Liver (tissue), 8 donors: ENCODE measurements at regions not wholly inside any gene's neighbourhood (a gene's known extent, or its start where the extent isn't known, plus 50 kb on each side); places are given as distances from the start of the nearest gene placed in this dataset.

Source experiments
- DNase-seq: peaks from one replicate; pipeline ENCODE4 v3.0.0-alpha.2; 2017; ENCODE audit warnings: low spot score
- H3K27ac ChIP-seq, 2 donors: one replicate each; pipeline ENCODE4 v1.7.0; 2013; ENCODE audit warnings: inconsistent platforms in 2 of 2, low read length in 2 of 2, control low read depth in 1 of 2, low read depth in 1 of 2, mild to moderate bottlenecking in 1 of 2
- H3K27me3 ChIP-seq, 4 donors: one replicate each; pipeline versions ENCODE4 v1.6.1 to v1.7.0; 2013; ENCODE audit warnings: low read length in 3 of 4, inconsistent platforms in 1 of 4, mild to moderate bottlenecking in 1 of 4, moderate library complexity in 1 of 4; ENCODE audit not compliant: control insufficient read depth in 4 of 4, insufficient read depth in 4 of 4
- H3K36me3 ChIP-seq, 4 donors: one replicate each; pipeline versions ENCODE4 v1.6.1 to v1.7.0; 2013; ENCODE audit warnings: low read length in 3 of 4, mild to moderate bottlenecking in 3 of 4, low read depth in 1 of 4, moderate library complexity in 1 of 4; ENCODE audit not compliant: control insufficient read depth in 4 of 4, insufficient read depth in 3 of 4
- H3K4me1 ChIP-seq, 4 donors: one replicate each; pipeline versions ENCODE4 v1.6.1 to v1.7.0; 2013; ENCODE audit warnings: low read length in 3 of 4, mild to moderate bottlenecking in 3 of 4, moderate library complexity in 1 of 4; ENCODE audit not compliant: control insufficient read depth in 4 of 4, insufficient read depth in 4 of 4
- H3K4me3 ChIP-seq, 3 donors: one replicate each; pipeline versions ENCODE4 v1.6.1 to v1.7.0; 2013; ENCODE audit warnings: low read length in 3 of 3, control low read depth in 1 of 3, low read depth in 1 of 3, mild to moderate bottlenecking in 1 of 3
- H3K9ac ChIP-seq, 2 donors: one replicate each; pipeline ENCODE4 v1.7.0; 2013; ENCODE audit warnings: low read length in 2 of 2, mild to moderate bottlenecking in 2 of 2, moderate library complexity in 2 of 2, control low read depth in 1 of 2, low read depth in 1 of 2
- H3K9me3 ChIP-seq, 4 donors: one replicate each; pipeline versions ENCODE4 v1.6.1 to v1.7.0; 2013; ENCODE audit warnings: low read length in 3 of 4; ENCODE audit not compliant: control insufficient read depth in 4 of 4
- EGR1 ChIP-seq, 2 donors: IDR thresholded peaks; 2 replicates each; pipeline ENCODE4 v1.6.1; 2016 to 2018; ENCODE audit warnings: antibody characterized with exemption in 2 of 2, low read depth in 2 of 2
- FOXA1 ChIP-seq: IDR thresholded peaks from 2 replicates; pipeline ENCODE4 v1.6.1; 2016; ENCODE audit warnings: antibody characterized with exemption
- FOXA2 ChIP-seq: IDR thresholded peaks from 2 replicates; pipeline ENCODE4 v1.6.1; 2016; ENCODE audit warnings: antibody characterized with exemption
- GABPA ChIP-seq, 2 donors: IDR thresholded peaks in 1 of 2; conservative IDR thresholded peaks in 1 of 2; 2 replicates each; pipeline ENCODE4 v1.6.1; 2016; ENCODE audit warnings: antibody characterized with exemption in 2 of 2, mild to moderate bottlenecking in 1 of 2, moderate library complexity in 1 of 2
- HNF4A ChIP-seq, 2 donors: conservative IDR thresholded peaks; 2 replicates each; pipeline ENCODE4 v1.6.1; 2016; ENCODE audit warnings: antibody characterized with exemption in 2 of 2, mild to moderate bottlenecking in 2 of 2
- HNF4G ChIP-seq: IDR thresholded peaks from 2 replicates; pipeline ENCODE4 v1.6.1; 2016; ENCODE audit warnings: antibody characterized with exemption
- JUND ChIP-seq, 2 donors: IDR thresholded peaks; 2 replicates each; pipeline ENCODE4 v1.6.1; 2016; ENCODE audit warnings: antibody characterized with exemption in 2 of 2
- NR2F2 ChIP-seq: IDR thresholded peaks from 2 replicates; pipeline ENCODE4 v1.6.1; 2016; ENCODE audit warnings: antibody characterized with exemption
- RAD21 ChIP-seq, 2 donors: IDR thresholded peaks; 2 replicates each; pipeline ENCODE4 v1.6.1; 2016; ENCODE audit warnings: antibody characterized with exemption in 2 of 2, mild to moderate bottlenecking in 2 of 2
- SP1 ChIP-seq: IDR thresholded peaks from 2 replicates; pipeline ENCODE4 v1.6.1; 2018; ENCODE audit warnings: antibody characterized with exemption, mild to moderate bottlenecking
- TAF1 ChIP-seq: conservative IDR thresholded peaks from 2 replicates; pipeline ENCODE4 v1.6.1; 2016; ENCODE audit warnings: antibody characterized with exemption, mild to moderate bottlenecking
- YY1 ChIP-seq: IDR thresholded peaks from 2 replicates; pipeline ENCODE4 v1.6.1; 2016; ENCODE audit warnings: antibody characterized with exemption, mild to moderate bottlenecking
- WGBS: extraction: QIAGEN DNeasy Blood & Tissue Kit; methylation state at CpG from one replicate; pipeline ENCODE4 v1.1.7; 2013; 5-methylcytosine and 5-hydroxymethylcytosine counted together
- TF ChIP-seq, protein P1 (sequence below): IDR thresholded peaks from 2 replicates; pipeline ENCODE4 v1.6.1; 2016; ENCODE audit warnings: antibody characterized with exemption
- TF ChIP-seq, protein P2 (sequence below): IDR thresholded peaks from 2 replicates; pipeline ENCODE4 v1.6.1; 2016; ENCODE audit warnings: antibody characterized with exemption
- TF ChIP-seq, protein P3 (sequence below): IDR thresholded peaks from 2 replicates; pipeline ENCODE4 v1.6.1; 2016; ENCODE audit warnings: antibody characterized with exemption, mild to moderate bottlenecking
- TF ChIP-seq, protein P4 (sequence below): IDR thresholded peaks from 2 replicates; pipeline ENCODE4 v1.6.1; 2016; ENCODE audit warnings: antibody characterized with exemption
- TF ChIP-seq, protein P5 (sequence below): fragments of 150-350 bp; IDR thresholded peaks from 2 replicates; pipeline ENCODE4 v1.5.1; 2017; ENCODE audit warnings: improper control_type of control experiment, low read depth, low read length; ENCODE audit not compliant: missing input control
- donor health status: healthy.
- donor health status: healthy.
- donor health status: healthy.
- donor health status: healthy.
- donor health status: healthy.

DNA sequence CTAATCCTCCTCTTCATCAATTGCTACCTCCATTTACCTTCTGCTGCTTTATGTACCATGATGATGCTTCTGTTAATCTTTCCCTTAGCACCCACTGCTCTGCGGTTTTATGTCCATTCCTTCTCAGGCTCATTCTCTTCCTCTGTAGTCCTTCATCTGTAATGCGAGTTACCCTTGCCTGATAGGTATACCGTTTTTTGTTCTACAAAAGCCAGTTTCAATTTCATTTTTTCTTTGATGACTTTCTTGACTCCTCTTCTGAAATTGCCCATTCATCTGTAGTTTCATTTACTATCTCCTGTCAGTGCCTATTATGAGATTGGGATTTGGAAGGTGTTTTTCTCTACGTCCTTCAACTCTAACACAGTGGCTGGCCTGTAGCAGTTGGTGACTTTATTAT lies 445.9 kb upstream of the ZNF717 start:
- no peak overlapping the region for H3K9ac ChIP-seq
- DNase-seq: no peak
- no peaks in the 10 kb centered on the region for H3K4me1 ChIP-seq
- no peaks in the 10 kb centered on the region for H3K36me3 ChIP-seq
- no peak overlapping the region for H3K4me3 ChIP-seq
- peaks cover 0 to 5% (median 0%) of the 10 kb centered on the region in 4 donors for H3K9me3 ChIP-seq
- H3K27me3 ChIP-seq: no peaks in the 10 kb centered on the region
- WGBS: 86% methylated on average over 4 of the region's 4 CpGs
- no peak overlapping the region for H3K27ac ChIP-seq
- no peak for TF ChIP-seq TAF1
- no peak for TF ChIP-seq JUND (IDR thresholded peaks at IDR 0.05)
- TF ChIP-seq EGR1 (IDR thresholded peaks at IDR 0.05; ENCODE audit: low read depth in 2 of 2): no peak
- TF ChIP-seq HNF4A (conservative IDR thresholded peaks at IDR 0.05): no peak
- no peak for TF ChIP-seq NR2F2
- TF ChIP-seq SP1: no peak
- TF ChIP-seq, protein P1, sequence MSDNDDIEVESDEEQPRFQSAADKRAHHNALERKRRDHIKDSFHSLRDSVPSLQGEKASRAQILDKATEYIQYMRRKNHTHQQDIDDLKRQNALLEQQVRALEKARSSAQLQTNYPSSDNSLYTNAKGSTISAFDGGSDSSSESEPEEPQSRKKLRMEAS: no peak
- no peak for TF ChIP-seq GABPA (IDR thresholded peaks at IDR 0.05 in 1 of 2, conservative IDR thresholded peaks at IDR 0.05 in 1 of 2)
- TF ChIP-seq HNF4G: no peak
- TF ChIP-seq, protein P2, sequence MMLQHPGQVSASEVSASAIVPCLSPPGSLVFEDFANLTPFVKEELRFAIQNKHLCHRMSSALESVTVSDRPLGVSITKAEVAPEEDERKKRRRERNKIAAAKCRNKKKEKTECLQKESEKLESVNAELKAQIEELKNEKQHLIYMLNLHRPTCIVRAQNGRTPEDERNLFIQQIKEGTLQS: no peak
- TF ChIP-seq, protein P3, sequence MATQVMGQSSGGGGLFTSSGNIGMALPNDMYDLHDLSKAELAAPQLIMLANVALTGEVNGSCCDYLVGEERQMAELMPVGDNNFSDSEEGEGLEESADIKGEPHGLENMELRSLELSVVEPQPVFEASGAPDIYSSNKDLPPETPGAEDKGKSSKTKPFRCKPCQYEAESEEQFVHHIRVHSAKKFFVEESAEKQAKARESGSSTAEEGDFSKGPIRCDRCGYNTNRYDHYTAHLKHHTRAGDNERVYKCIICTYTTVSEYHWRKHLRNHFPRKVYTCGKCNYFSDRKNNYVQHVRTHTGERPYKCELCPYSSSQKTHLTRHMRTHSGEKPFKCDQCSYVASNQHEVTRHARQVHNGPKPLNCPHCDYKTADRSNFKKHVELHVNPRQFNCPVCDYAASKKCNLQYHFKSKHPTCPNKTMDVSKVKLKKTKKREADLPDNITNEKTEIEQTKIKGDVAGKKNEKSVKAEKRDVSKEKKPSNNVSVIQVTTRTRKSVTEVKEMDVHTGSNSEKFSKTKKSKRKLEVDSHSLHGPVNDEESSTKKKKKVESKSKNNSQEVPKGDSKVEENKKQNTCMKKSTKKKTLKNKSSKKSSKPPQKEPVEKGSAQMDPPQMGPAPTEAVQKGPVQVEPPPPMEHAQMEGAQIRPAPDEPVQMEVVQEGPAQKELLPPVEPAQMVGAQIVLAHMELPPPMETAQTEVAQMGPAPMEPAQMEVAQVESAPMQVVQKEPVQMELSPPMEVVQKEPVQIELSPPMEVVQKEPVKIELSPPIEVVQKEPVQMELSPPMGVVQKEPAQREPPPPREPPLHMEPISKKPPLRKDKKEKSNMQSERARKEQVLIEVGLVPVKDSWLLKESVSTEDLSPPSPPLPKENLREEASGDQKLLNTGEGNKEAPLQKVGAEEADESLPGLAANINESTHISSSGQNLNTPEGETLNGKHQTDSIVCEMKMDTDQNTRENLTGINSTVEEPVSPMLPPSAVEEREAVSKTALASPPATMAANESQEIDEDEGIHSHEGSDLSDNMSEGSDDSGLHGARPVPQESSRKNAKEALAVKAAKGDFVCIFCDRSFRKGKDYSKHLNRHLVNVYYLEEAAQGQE: no peak
- no peak for TF ChIP-seq YY1
- TF ChIP-seq, protein P4, sequence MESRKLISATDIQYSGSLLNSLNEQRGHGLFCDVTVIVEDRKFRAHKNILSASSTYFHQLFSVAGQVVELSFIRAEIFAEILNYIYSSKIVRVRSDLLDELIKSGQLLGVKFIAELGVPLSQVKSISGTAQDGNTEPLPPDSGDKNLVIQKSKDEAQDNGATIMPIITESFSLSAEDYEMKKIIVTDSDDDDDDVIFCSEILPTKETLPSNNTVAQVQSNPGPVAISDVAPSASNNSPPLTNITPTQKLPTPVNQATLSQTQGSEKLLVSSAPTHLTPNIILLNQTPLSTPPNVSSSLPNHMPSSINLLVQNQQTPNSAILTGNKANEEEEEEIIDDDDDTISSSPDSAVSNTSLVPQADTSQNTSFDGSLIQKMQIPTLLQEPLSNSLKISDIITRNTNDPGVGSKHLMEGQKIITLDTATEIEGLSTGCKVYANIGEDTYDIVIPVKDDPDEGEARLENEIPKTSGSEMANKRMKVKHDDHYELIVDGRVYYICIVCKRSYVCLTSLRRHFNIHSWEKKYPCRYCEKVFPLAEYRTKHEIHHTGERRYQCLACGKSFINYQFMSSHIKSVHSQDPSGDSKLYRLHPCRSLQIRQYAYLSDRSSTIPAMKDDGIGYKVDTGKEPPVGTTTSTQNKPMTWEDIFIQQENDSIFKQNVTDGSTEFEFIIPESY: no peak
- TF ChIP-seq, protein P5, sequence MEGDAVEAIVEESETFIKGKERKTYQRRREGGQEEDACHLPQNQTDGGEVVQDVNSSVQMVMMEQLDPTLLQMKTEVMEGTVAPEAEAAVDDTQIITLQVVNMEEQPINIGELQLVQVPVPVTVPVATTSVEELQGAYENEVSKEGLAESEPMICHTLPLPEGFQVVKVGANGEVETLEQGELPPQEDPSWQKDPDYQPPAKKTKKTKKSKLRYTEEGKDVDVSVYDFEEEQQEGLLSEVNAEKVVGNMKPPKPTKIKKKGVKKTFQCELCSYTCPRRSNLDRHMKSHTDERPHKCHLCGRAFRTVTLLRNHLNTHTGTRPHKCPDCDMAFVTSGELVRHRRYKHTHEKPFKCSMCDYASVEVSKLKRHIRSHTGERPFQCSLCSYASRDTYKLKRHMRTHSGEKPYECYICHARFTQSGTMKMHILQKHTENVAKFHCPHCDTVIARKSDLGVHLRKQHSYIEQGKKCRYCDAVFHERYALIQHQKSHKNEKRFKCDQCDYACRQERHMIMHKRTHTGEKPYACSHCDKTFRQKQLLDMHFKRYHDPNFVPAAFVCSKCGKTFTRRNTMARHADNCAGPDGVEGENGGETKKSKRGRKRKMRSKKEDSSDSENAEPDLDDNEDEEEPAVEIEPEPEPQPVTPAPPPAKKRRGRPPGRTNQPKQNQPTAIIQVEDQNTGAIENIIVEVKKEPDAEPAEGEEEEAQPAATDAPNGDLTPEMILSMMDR: no peak

DNA sequence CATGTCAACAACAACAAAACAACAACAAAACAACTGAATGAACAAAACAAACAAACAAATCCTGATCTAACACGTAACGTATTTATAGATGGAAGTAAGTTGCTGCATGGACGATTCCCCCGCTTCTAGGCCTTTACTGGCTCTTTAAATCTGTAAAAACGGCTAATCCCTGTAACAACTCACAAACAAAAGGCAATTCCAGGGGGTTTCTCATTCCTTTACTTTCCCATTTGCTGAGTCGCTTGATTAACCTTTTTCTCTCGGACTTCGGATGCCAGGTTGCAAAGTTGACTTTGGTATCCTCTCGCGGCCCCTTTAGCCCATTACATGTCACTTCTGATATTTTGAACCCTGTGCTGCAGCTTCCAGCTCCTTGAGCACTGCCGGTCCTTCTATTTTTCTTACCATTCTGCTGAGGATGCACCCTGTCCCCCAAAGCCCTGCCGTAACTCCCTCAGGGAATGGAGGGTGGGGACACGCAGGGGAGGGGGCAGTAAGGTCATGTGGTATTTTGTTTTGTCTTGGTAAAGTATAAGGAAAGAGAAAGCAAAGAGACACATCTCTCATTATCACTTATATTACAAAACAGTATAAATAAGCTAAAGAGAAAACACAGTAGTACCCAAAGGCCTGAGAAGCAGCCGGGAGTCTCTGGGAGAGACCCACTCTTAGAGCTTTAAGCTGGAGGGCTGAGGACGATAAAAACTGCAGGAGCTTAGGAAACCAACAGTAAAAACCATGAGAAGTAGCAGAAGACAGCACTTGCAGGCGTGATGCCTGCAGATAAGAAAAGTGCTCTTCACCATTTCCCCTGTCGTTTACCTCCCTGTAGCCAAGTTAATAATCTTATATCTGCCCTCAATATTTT lies 457.8 kb upstream of the ZNF717 start:
- Histone ChIP-seq H3K4me3 (no peak overlapping the region), H3K9me3 (no peaks in the 10 kb centered on the region), H3K27ac (no peak overlapping the region), H3K36me3 (no peaks in the 10 kb centered on the region), H3K27me3 (no peaks in the 10 kb centered on the region), H3K9ac (no peak overlapping the region), H3K4me1 (no peaks in the 10 kb centered on the region)
- no peak for DNase-seq
- TF ChIP-seq RAD21 (IDR thresholded peaks at IDR 0.05): no peak
- no peak for TF ChIP-seq TAF1
- no peak for TF ChIP-seq FOXA1
- TF ChIP-seq GABPA (IDR thresholded peaks at IDR 0.05 in 1 of 2, conservative IDR thresholded peaks at IDR 0.05 in 1 of 2): no peak
- TF ChIP-seq JUND (IDR thresholded peaks at IDR 0.05): no peak
- TF ChIP-seq, protein P2: no peak
- no peak for TF ChIP-seq HNF4G
- TF ChIP-seq, protein P4: no peak
- TF ChIP-seq FOXA2: no peak
- WGBS: 71% methylated on average over 17 of the region's 17 CpGs
